ENCODE measurements at regions not wholly inside any gene's neighbourhood (a gene's known extent, or its start where the extent isn't known, plus 50 kb on each side); places are given as distances from the start of the nearest gene placed in this dataset.
"Not testable (repeated sequence)": the region's sequence is repeated elsewhere in the genome, so short reads cannot be mapped to it uniquely, and the experiment has no call there.

- DNase-seq (ENCODE audit: low read depth), result no peak
Measured at GRCh38 chr12:14214495-14214894, 151.0 kb upstream of the ATF7IP start.

- DNase-seq (ENCODE audit: low read depth), result not testable (repeated sequence)
Measured at GRCh38 chr12:14215949-14216348, 149.5 kb upstream of the ATF7IP start.

GRCh38 chr12:14216405-14217294 lies 148.8 kb upstream of the ATF7IP start:
- no peak for DNase-seq (ENCODE audit: low read depth)

- no peak for DNase-seq (ENCODE audit: low read depth)
Measured at GRCh38 chr12:14219156-14219555, 146.3 kb upstream of the ATF7IP start.

- DNase-seq (ENCODE audit: low read depth), result not testable (repeated sequence)
Measured at GRCh38 chr12:14219670-14220069, 145.8 kb upstream of the ATF7IP start.

GRCh38 chr12:14225064-14225463 lies 140.4 kb upstream of the ATF7IP start:
- DNase-seq (ENCODE audit: low read depth), result no peak

GRCh38 chr12:14235176-14235575 lies 130.3 kb upstream of the ATF7IP start:
- not testable (repeated sequence) for DNase-seq (ENCODE audit: low read depth)

GRCh38 chr12:14236641-14237040 lies 128.8 kb upstream of the ATF7IP start:
- DNase-seq (ENCODE audit: low read depth), result not testable (repeated sequence)

- no peak for DNase-seq (ENCODE audit: low read depth)
Measured at GRCh38 chr12:14238221-14238792, 127.2 kb upstream of the ATF7IP start.

- DNase-seq (ENCODE audit: low read depth), result no peak
Measured at GRCh38 chr12:14239350-14239934, 126.0 kb upstream of the ATF7IP start.

- DNase-seq (ENCODE audit: low read depth), result no peak
Measured at GRCh38 chr12:14239935-14240872, 125.3 kb upstream of the ATF7IP start.

GRCh38 chr12:14240873-14241220 lies 124.6 kb upstream of the ATF7IP start:
- DNase-seq (ENCODE audit: low read depth), result no peak

- DNase-seq (ENCODE audit: low read depth), result not testable (repeated sequence)
Measured at GRCh38 chr12:14242825-14243224, 122.7 kb upstream of the ATF7IP start.

- no peak for DNase-seq (ENCODE audit: low read depth)
Measured at GRCh38 chr12:14243941-14244340, 121.5 kb upstream of the ATF7IP start.

- no peak for DNase-seq (ENCODE audit: low read depth)
Measured at GRCh38 chr12:14244876-14245669, 120.4 kb upstream of the ATF7IP start.

GRCh38 chr12:14247166-14247565 lies 118.3 kb upstream of the ATF7IP start:
- DNase-seq (ENCODE audit: low read depth), result no peak

GRCh38 chr12:14249368-14249767 lies 116.1 kb upstream of the ATF7IP start:
- DNase-seq (ENCODE audit: low read depth), result no peak

GRCh38 chr12:14252697-14253096 lies 112.8 kb upstream of the ATF7IP start:
- no peak for DNase-seq (ENCODE audit: low read depth)

GRCh38 chr12:14253496-14253895 lies 112.0 kb upstream of the ATF7IP start:
- no peak for DNase-seq (ENCODE audit: low read depth)

- DNase-seq (ENCODE audit: low read depth), result no peak
Measured at GRCh38 chr12:14254781-14255180, 110.7 kb upstream of the ATF7IP start.

GRCh38 chr12:14256121-14256520 lies 109.4 kb upstream of the ATF7IP start:
- no peak for DNase-seq (ENCODE audit: low read depth)

Data from stimulated activated CD8-positive, alpha-beta memory T cell treated with anti-CD3 and anti-CD28 coated beads, Interleukin-4, amount 100 ng/mL, for 24 hours (primary cell).